HL-60 (cell line): ENCODE measurements at regions not wholly inside any gene's neighbourhood (a gene's known extent, or its start where the extent isn't known, plus 50 kb on each side); places are given as distances from the start of the nearest gene placed in this dataset.
A peak's percentile ranks its signal among the peaks of the same experiment; 100 is the strongest.

Source experiments
- DNase-seq, 2 experiments: peaks; one replicate each; pipeline ENCODE4 v3.0.0-alpha.2; 2010 to 2020; ENCODE audit warnings: low read depth in 1 of 2, low spot score in 1 of 2
- H3K27ac ChIP-seq: fragments of 250-450 bp; sonication (Bioruptor Pico); replicated peaks from 2 replicates; pipeline ENCODE4 v1.5.1; 2020; ENCODE audit warnings: mild to moderate bottlenecking, moderate library complexity
- H3K27me3 ChIP-seq: fragments of 250-450 bp; sonication (Bioruptor Pico); 2 replicates; pipeline ENCODE4 v1.5.1; 2021; ENCODE audit warnings: mild to moderate bottlenecking, moderate library complexity; ENCODE audit not compliant: insufficient read depth, poor library complexity, severe bottlenecking
- H3K4me3 ChIP-seq: replicated peaks from 2 replicates; pipeline ENCODE4 v1.5.1; 2011; ENCODE audit warnings: mild to moderate bottlenecking, control low read depth, low read length; ENCODE audit not compliant: insufficient read depth
- CTCF ChIP-seq: IDR thresholded peaks from one replicate; pipeline ENCODE4 v1.5.1; 2011; ENCODE audit warnings: low read length, control low read depth, inconsistent platforms; ENCODE audit not compliant: insufficient read depth
- GABPA ChIP-seq: IDR thresholded peaks from 2 replicates; pipeline ENCODE4 v1.6.1; 2012; ENCODE audit warnings: low read depth
- POLR2AphosphoS5 ChIP-seq: IDR thresholded peaks from 2 replicates; pipeline ENCODE4 v1.6.1; 2012; ENCODE audit warnings: low read depth
- REST ChIP-seq: IDR thresholded peaks from 2 replicates; pipeline ENCODE4 v1.6.1; 2012; ENCODE audit warnings: low read depth; ENCODE audit not compliant: insufficient replicate concordance
- SPI1 ChIP-seq: IDR thresholded peaks from 2 replicates; pipeline ENCODE4 v1.6.1; 2012; ENCODE audit warnings: low read depth, mild to moderate bottlenecking, borderline replicate concordance

GRCh38 chr6:47097092-47097945 lies 55.2 kb upstream of the ADGRF1 start:
- no peaks in the 10 kb centered on the region for H3K27me3 ChIP-seq
- no peak for TF ChIP-seq SPI1
- peak; percentile 77 for TF ChIP-seq CTCF
- peak; percentile 27 to 67 for DNase-seq
- H3K4me3 ChIP-seq: no peak overlapping the region
- H3K27ac ChIP-seq: no peak overlapping the region

- Histone ChIP-seq H3K27ac (no peak overlapping the region), H3K4me3 (no peak overlapping the region), H3K27me3 (no peaks in the 10 kb centered on the region)
- no peak for TF ChIP-seq SPI1
- no peak for TF ChIP-seq GABPA
- no peak for TF ChIP-seq REST
- TF ChIP-seq CTCF: no peak
- no peak for TF ChIP-seq POLR2AphosphoS5
- DNase-seq: no peak
Measured at GRCh38 chr6:47096211-47096895, 54.2 kb upstream of the ADGRF1 start.

GRCh38 chr6:47094241-47094925 lies 52.3 kb upstream of the ADGRF1 start:
- no peak for DNase-seq
- H3K4me3 ChIP-seq: no peak overlapping the region
- no peak overlapping the region for H3K27ac ChIP-seq
- TF ChIP-seq CTCF (no peak), SPI1 (no peak)
- H3K27me3 ChIP-seq: no peaks in the 10 kb centered on the region

- no peak overlapping the region for H3K4me3 ChIP-seq
- H3K27ac ChIP-seq: no peak overlapping the region
- no peak for DNase-seq
- no peaks in the 10 kb centered on the region for H3K27me3 ChIP-seq
- TF ChIP-seq REST: no peak
- TF ChIP-seq SPI1: no peak
- no peak for TF ChIP-seq POLR2AphosphoS5
- no peak for TF ChIP-seq CTCF
- TF ChIP-seq GABPA: no peak
Measured at GRCh38 chr6:47093169-47093568, 51.0 kb upstream of the ADGRF1 start.
